Upper lobe of left lung (tissue), 6 donors: ENCODE measurements at regions not wholly inside any gene's neighbourhood (a gene's known extent, or its start where the extent isn't known, plus 50 kb on each side); places are given as distances from the start of the nearest gene placed in this dataset.

Experiments
- ATAC-seq, 2 donors: fragments of 200-7000 bp; cut with Tn5 transposase; one replicate each; pipeline ENCODE4 v1.9.1; 2022; ENCODE audit warnings: mild to moderate bottlenecking in 2 of 2, moderate library complexity in 2 of 2; ENCODE audit not compliant: low FRiP score in 2 of 2
- DNase-seq, 2 donors: peaks; one replicate each; pipeline ENCODE4 v3.0.0-alpha.2; 2019 to 2020
- H3K27ac ChIP-seq, 4 donors: fragments of 200-600 bp; sonication (generic); one replicate each; pipeline ENCODE4 v1.5.1; 2016 to 2019
- H3K27me3 ChIP-seq, 4 donors: fragments of 200-600 bp; sonication (generic); one replicate each; pipeline ENCODE4 v1.5.1; 2017 to 2019
- H3K36me3 ChIP-seq, 4 donors: fragments of 200-600 bp; sonication (generic); one replicate each; pipeline ENCODE4 v1.5.1; 2016 to 2019
- H3K4me1 ChIP-seq, 4 donors: fragments of 200-600 bp; sonication (generic); one replicate each; pipeline ENCODE4 v1.5.1; 2018 to 2019
- H3K4me3 ChIP-seq, 4 donors: fragments of 200-600 bp; sonication (generic); one replicate each; pipeline ENCODE4 v1.5.1; 2017 to 2019; ENCODE audit warnings: mild to moderate bottlenecking in 2 of 4, moderate library complexity in 1 of 4
- H3K9me3 ChIP-seq, 4 donors: fragments of 200-600 bp; sonication (generic); one replicate each; pipeline ENCODE4 v1.5.1; 2018 to 2019
- CTCF ChIP-seq, 6 experiments: fragments of 450-650 bp in 4 of 6; fragments of 200-600 bp in 2 of 6; sonication (generic) in 2 of 6; IDR thresholded peaks; one replicate each; pipeline ENCODE4 v1.5.1; 2016 to 2019; ENCODE audit warnings: antibody characterized with exemption in 6 of 6
- EP300 ChIP-seq, 4 donors: sonication (generic); formaldehyde crosslinking; IDR thresholded peaks; one replicate each; pipeline ENCODE4 v1.5.1; 2017; ENCODE audit warnings: antibody characterized with exemption in 4 of 4, control low read depth in 2 of 4
- POLR2A ChIP-seq, 4 donors: fragments of 450-650 bp; IDR thresholded peaks; one replicate each; pipeline ENCODE4 v1.5.1; 2016 to 2017; ENCODE audit warnings: antibody characterized with exemption in 4 of 4, mild to moderate bottlenecking in 2 of 4
- POLR2AphosphoS5 ChIP-seq, 2 donors: sonication (generic); formaldehyde crosslinking; IDR thresholded peaks; one replicate each; pipeline ENCODE4 v1.5.1; 2017; ENCODE audit warnings: antibody characterized with exemption in 2 of 2
- WGBS, 2 donors: methylation state at CpG; one replicate each; pipeline ENCODE4 v1.1.5; 2017 to 2018; 5-methylcytosine and 5-hydroxymethylcytosine counted together
- donor health status: DM: no; HTN: no; CAD: no; lungs with moderate emphysema.
- donor health status: DM: no; HTN: yes; CAD: no; lungs with severe emphysema.

DNA sequence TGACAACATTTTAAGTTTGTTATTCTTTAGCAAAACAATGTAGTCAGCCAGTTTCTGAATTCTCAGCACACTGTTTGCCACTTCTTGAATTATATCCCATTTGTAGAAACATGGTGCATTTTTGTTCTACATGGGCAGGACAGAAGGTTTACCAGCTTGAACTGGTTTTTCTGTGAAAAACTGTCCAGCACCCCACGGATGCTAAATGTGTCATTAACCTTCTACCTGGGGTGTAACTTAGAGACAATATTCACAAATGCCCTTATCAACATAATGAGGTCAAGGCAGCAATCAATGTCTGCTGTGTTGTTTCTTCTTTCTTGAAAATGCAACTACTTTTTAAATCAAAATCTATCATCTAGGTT is 702.6 kb downstream of the CENPC start:
- Histone ChIP-seq H3K9me3 (no peaks in the 10 kb centered on the region), H3K36me3 (no peaks in the 10 kb centered on the region), H3K4me1 (no peaks in the 10 kb centered on the region), H3K27ac (no peak overlapping the region), H3K4me3 (no peak overlapping the region), H3K27me3 (no peaks in the 10 kb centered on the region)
- TF ChIP-seq EP300 (IDR thresholded peaks at IDR 0.05) (no peak), CTCF (IDR thresholded peaks at IDR 0.05) (no peak), POLR2A (IDR thresholded peaks at IDR 0.05) (no peak), POLR2AphosphoS5 (IDR thresholded peaks at IDR 0.05) (no peak)
- no peak for DNase-seq
- no peak for ATAC-seq
- WGBS, 2 donors: 77 to 86% methylated on average over 1 of the region's 1 CpG

GRCh38 chr4:66842026-66842723 is 703.1 kb downstream of the CENPC start:
- DNase-seq: no peak
- H3K36me3 ChIP-seq: no peaks in the 10 kb centered on the region
- 66 to 78% methylated on average over 4 of the region's 4 CpGs for WGBS, 2 donors
- TF ChIP-seq POLR2A (IDR thresholded peaks at IDR 0.05) (no peak), EP300 (IDR thresholded peaks at IDR 0.05) (no peak), POLR2AphosphoS5 (IDR thresholded peaks at IDR 0.05) (no peak), CTCF (IDR thresholded peaks at IDR 0.05) (no peak)
- H3K4me3 ChIP-seq: no peak overlapping the region
- H3K9me3 ChIP-seq: no peaks in the 10 kb centered on the region
- no peak for ATAC-seq
- H3K27ac ChIP-seq: no peak overlapping the region
- no peaks in the 10 kb centered on the region for H3K4me1 ChIP-seq
- no peaks in the 10 kb centered on the region for H3K27me3 ChIP-seq

DNA sequence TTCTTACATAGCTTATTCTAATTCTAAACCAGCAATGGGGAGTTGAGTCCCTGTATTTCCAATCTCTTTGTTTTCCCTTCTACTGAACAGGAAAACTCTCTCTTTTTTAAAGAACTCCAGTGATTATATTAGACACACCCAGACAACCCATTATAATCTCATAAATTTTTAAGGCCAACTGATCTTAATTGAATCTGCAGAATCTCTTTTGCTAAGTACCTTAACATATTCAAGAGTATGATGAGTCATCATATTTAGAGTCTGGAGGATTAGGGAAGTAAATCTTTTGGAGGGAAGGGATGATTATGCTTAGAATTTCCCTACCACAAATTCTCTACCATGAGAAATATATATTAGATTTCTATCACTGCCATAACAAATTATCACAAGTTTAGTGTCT is 705.1 kb downstream of the CENPC start:
- Histone ChIP-seq H3K4me1 (no peaks in the 10 kb centered on the region), H3K36me3 (no peaks in the 10 kb centered on the region), H3K27ac (no peak overlapping the region), H3K9me3 (no peaks in the 10 kb centered on the region), H3K4me3 (no peak overlapping the region), H3K27me3 (no peaks in the 10 kb centered on the region)
- no peak for DNase-seq
- ATAC-seq: no peak
- TF ChIP-seq EP300 (IDR thresholded peaks at IDR 0.05) (no peak), POLR2AphosphoS5 (IDR thresholded peaks at IDR 0.05) (no peak), CTCF (IDR thresholded peaks at IDR 0.05) (no peak), POLR2A (IDR thresholded peaks at IDR 0.05) (no peak)

GRCh38 chr4:66837279-66837922 is 707.9 kb downstream of the CENPC start:
- ATAC-seq: no peak
- 40 to 60% methylated on average over 5 of the region's 5 CpGs for WGBS, 2 donors
- no peak for DNase-seq

More at GRCh38 chr4:66837279-66837922, 707.9 kb downstream of the CENPC start:
- Histone ChIP-seq H3K9me3 (no peaks in the 10 kb centered on the region), H3K36me3 (no peaks in the 10 kb centered on the region), H3K4me3 (no peak overlapping the region), H3K4me1 (no peaks in the 10 kb centered on the region), H3K27ac (no peak overlapping the region), H3K27me3 (no peaks in the 10 kb centered on the region)
- TF ChIP-seq POLR2A (IDR thresholded peaks at IDR 0.05) (no peak), EP300 (IDR thresholded peaks at IDR 0.05) (no peak), CTCF (IDR thresholded peaks at IDR 0.05) (no peak), POLR2AphosphoS5 (IDR thresholded peaks at IDR 0.05) (no peak)
